Lower leg skin (tissue), 3 donors: ENCODE measurements at regions not wholly inside any gene's neighbourhood (a gene's known extent, or its start where the extent isn't known, plus 50 kb on each side); places are given as distances from the start of the nearest gene placed in this dataset.

Experiments
- CTCF ChIP-seq, 3 donors: fragments of 450-650 bp; IDR thresholded peaks; one replicate each; pipeline ENCODE4 v1.5.1; 2016; ENCODE audit warnings: antibody characterized with exemption in 3 of 3, mild to moderate bottlenecking in 3 of 3, moderate library complexity in 2 of 3
- POLR2A ChIP-seq, 2 donors: fragments of 450-650 bp; IDR thresholded peaks; one replicate each; pipeline ENCODE4 v1.6.1; 2016 to 2017; ENCODE audit warnings: antibody characterized with exemption in 2 of 2, mild to moderate bottlenecking in 1 of 2, moderate library complexity in 1 of 2

- TF ChIP-seq CTCF (IDR thresholded peaks at IDR 0.05) (no peak), POLR2A (IDR thresholded peaks at IDR 0.05) (no peak)
These were observed 380.8 kb upstream of the CDH18 start for GRCh38 chr5:20368571-20369517.
